COR-L47 (cell line): ENCODE measurements at regions not wholly inside any gene's neighbourhood (a gene's known extent, or its start where the extent isn't known, plus 50 kb on each side); places are given as distances from the start of the nearest gene placed in this dataset.

ENCODE experiments used
- DNase-seq: peaks from one replicate; lab custom pipeline; 2025; lab: John Stamatoyannopoulos, UW

- DNase-seq: no peak
Observed at GRCh38 chr2:104408266-104408665, 445.6 kb upstream of the POU3F3 start.

GRCh38 chr2:104410136-104410535 lies 443.8 kb upstream of the POU3F3 start:
- DNase-seq: no peak

- no peak for DNase-seq
Observed at GRCh38 chr2:104412384-104412783, 441.5 kb upstream of the POU3F3 start.

GRCh38 chr2:104413890-104414289 lies 440.0 kb upstream of the POU3F3 start:
- DNase-seq: no peak

GRCh38 chr2:104415284-104415683 lies 438.6 kb upstream of the POU3F3 start:
- DNase-seq: no peak

- peak; percentile 72 for DNase-seq
Observed at GRCh38 chr2:104416339-104417000, 437.4 kb upstream of the POU3F3 start.

- no peak for DNase-seq
Observed at GRCh38 chr2:104420420-104420819, 433.5 kb upstream of the POU3F3 start.

GRCh38 chr2:104420953-104421352 lies 433.0 kb upstream of the POU3F3 start:
- no peak for DNase-seq

GRCh38 chr2:104425850-104426595 lies 427.9 kb upstream of the POU3F3 start:
- no peak for DNase-seq

- DNase-seq: no peak
Observed at GRCh38 chr2:104428155-104428554, 425.8 kb upstream of the POU3F3 start.

GRCh38 chr2:104429639-104430358 lies 424.1 kb upstream of the POU3F3 start:
- no peak for DNase-seq

GRCh38 chr2:104430359-104430740 lies 423.6 kb upstream of the POU3F3 start:
- DNase-seq: peak; percentile 10

GRCh38 chr2:104430852-104431251 lies 423.1 kb upstream of the POU3F3 start:
- DNase-seq: no peak

GRCh38 chr2:104431701-104432121 lies 422.2 kb upstream of the POU3F3 start:
- DNase-seq: no peak

GRCh38 chr2:104432401-104432800 lies 421.5 kb upstream of the POU3F3 start:
- DNase-seq: no peak

- DNase-seq: no peak
Observed at GRCh38 chr2:104432991-104433390, 420.9 kb upstream of the POU3F3 start.

- DNase-seq: no peak
Observed at GRCh38 chr2:104433657-104434056, 420.3 kb upstream of the POU3F3 start.

- peak; percentile 84 for DNase-seq
Observed at GRCh38 chr2:104434318-104434792, 419.6 kb upstream of the POU3F3 start.

- no peak for DNase-seq
Observed at GRCh38 chr2:104434966-104435365, 418.9 kb upstream of the POU3F3 start.

GRCh38 chr2:104438481-104438880 lies 415.4 kb upstream of the POU3F3 start:
- no peak for DNase-seq

GRCh38 chr2:104443145-104443544 lies 410.8 kb upstream of the POU3F3 start:
- DNase-seq: no peak

GRCh38 chr2:104444392-104444791 lies 409.5 kb upstream of the POU3F3 start:
- no peak for DNase-seq

GRCh38 chr2:104444889-104445288 lies 409.0 kb upstream of the POU3F3 start:
- no peak for DNase-seq
